IMR-90 (cell line): ENCODE measurements at regions not wholly inside any gene's neighbourhood (a gene's known extent, or its start where the extent isn't known, plus 50 kb on each side); places are given as distances from the start of the nearest gene placed in this dataset.

Experiments
- BHLHE40 ChIP-seq: fragments of 150-350 bp; IDR thresholded peaks from 2 replicates; pipeline ENCODE4 v1.6.1; 2016; ENCODE audit warnings: mild to moderate bottlenecking, low read depth, low read length
- CTCF ChIP-seq: conservative IDR thresholded peaks from 2 replicates; pipeline ENCODE4 v1.5.1; 2012; ENCODE audit warnings: mild to moderate bottlenecking, low read depth, low read length, improper control_type of control experiment
- POLR2A ChIP-seq: IDR thresholded peaks from 2 replicates; pipeline ENCODE4 v1.6.1; 2012; ENCODE audit warnings: mild to moderate bottlenecking, low read depth, low read length
- RAD21 ChIP-seq: IDR thresholded peaks from 2 replicates; pipeline ENCODE4 v1.6.1; 2012; ENCODE audit warnings: low read length, improper control_type of control experiment
- SMC3 ChIP-seq: fragments of 150-350 bp; IDR thresholded peaks from 2 replicates; pipeline ENCODE4 v1.6.1; 2016; ENCODE audit warnings: low read depth, mild to moderate bottlenecking, antibody characterized with exemption, low read length, moderate library complexity

- TF ChIP-seq POLR2A (no peak), CTCF (no peak), SMC3 (no peak), BHLHE40 (no peak), RAD21 (no peak)
Measured at GRCh38 chr5:161007879-161008278, 155.9 kb upstream of the ATP10B start.
